Erythroblast (primary cell): ENCODE measurements at regions not wholly inside any gene's neighbourhood (a gene's known extent, or its start where the extent isn't known, plus 50 kb on each side); places are given as distances from the start of the nearest gene placed in this dataset.

ENCODE experiments used
- GATA1 ChIP-seq: IDR thresholded peaks from 2 replicates; pipeline ENCODE4 v1.6.1; 2011; ENCODE audit warnings: low read depth, mild to moderate bottlenecking, control low read depth, low read length, moderate library complexity
- POLR2A ChIP-seq: IDR thresholded peaks from 2 replicates; pipeline ENCODE4 v1.6.1; 2011; ENCODE audit warnings: mild to moderate bottlenecking, low read length

DNA sequence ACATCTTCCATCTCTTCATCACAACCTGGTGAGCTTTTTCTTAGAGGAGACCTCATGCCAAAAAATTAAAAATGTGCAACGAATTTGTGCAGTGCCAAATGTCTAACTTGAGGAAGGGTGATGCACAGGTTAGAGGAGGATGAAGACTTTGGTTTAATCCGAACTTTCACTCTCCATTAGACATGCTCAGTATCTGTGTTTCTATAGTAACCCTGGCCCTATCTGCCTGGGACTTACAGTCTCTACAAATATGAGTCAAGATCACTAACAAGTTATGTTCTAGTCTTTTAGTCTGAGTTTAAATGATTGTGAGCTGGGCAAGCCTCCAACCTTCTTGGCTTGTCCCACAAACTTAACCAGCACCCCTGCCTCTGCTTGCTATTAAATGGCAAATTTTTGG lies 377.0 kb downstream of the BMP2 start:
- TF ChIP-seq POLR2A (no peak), GATA1 (no peak)
